Pons (tissue), 1 donor: ENCODE measurements at regions not wholly inside any gene's neighbourhood (a gene's known extent, or its start where the extent isn't known, plus 50 kb on each side); places are given as distances from the start of the nearest gene placed in this dataset.
"Not testable (repeated sequence)": the region's sequence is repeated elsewhere in the genome, so short reads cannot be mapped to it uniquely, and the experiment has no call there.

Source experiments
- DNase-seq: peaks from one replicate; pipeline ENCODE4 v3.0.0-alpha.2; 2016; ENCODE audit warnings: low spot score

GRCh38 chr1:82062206-82062605, 261.5 kb downstream of the ADGRL2 start:
- no peak for DNase-seq

GRCh38 chr1:82059959-82060358, 259.2 kb downstream of the ADGRL2 start:
- DNase-seq, result no peak

- no peak for DNase-seq
These were observed 256.3 kb downstream of the ADGRL2 start for GRCh38 chr1:82057011-82057410.

GRCh38 chr1:82055375-82055774, 254.6 kb downstream of the ADGRL2 start:
- not testable (repeated sequence) for DNase-seq

GRCh38 chr1:82052563-82052962, 251.8 kb downstream of the ADGRL2 start:
- no peak for DNase-seq

GRCh38 chr1:82048596-82048995, 247.9 kb downstream of the ADGRL2 start:
- DNase-seq, result no peak

- DNase-seq, result no peak
These were observed 244.5 kb downstream of the ADGRL2 start for GRCh38 chr1:82045221-82045620.

- no peak for DNase-seq
These were observed 243.8 kb downstream of the ADGRL2 start for GRCh38 chr1:82044536-82044935.

- no peak for DNase-seq
These were observed 243.4 kb downstream of the ADGRL2 start for GRCh38 chr1:82044111-82044510.

- DNase-seq, result no peak
These were observed 241.7 kb downstream of the ADGRL2 start for GRCh38 chr1:82042306-82043060.
